Stomach (tissue), 8 donors: ENCODE measurements at regions not wholly inside any gene's neighbourhood (a gene's known extent, or its start where the extent isn't known, plus 50 kb on each side); places are given as distances from the start of the nearest gene placed in this dataset.

Source experiments
- DNase-seq, 2 donors: peaks; one replicate each; pipeline versions ENCODE4 v3.0.0 to v3.0.0-alpha.2; 2013 to 2019
- H3K27ac ChIP-seq, 5 donors: fragments of 200-600 bp in 4 of 5; sonication (generic) in 4 of 5; one replicate each; pipeline ENCODE4 v1.5.1; 2013 to 2019; ENCODE audit warnings: mild to moderate bottlenecking in 1 of 5, moderate library complexity in 1 of 5
- H3K27me3 ChIP-seq, 3 donors: fragments of 200-600 bp; sonication (generic); one replicate each; pipeline ENCODE4 v1.5.1; 2017 to 2019; ENCODE audit warnings: mixed run types in 1 of 3
- H3K36me3 ChIP-seq, 4 donors: fragments of 200-600 bp; sonication (generic); 1 replicate in 3 of 4; 2 replicates in 1 of 4; pipeline ENCODE4 v1.5.1; 2016 to 2019
- H3K4me1 ChIP-seq, 4 donors: fragments of 200-600 bp; sonication (generic); one replicate each; pipeline ENCODE4 v1.5.1; 2016 to 2019
- H3K4me3 ChIP-seq, 4 donors: fragments of 200-600 bp; sonication (generic) in 3 of 4; one replicate each; pipeline ENCODE4 v1.5.1; 2016 to 2019; ENCODE audit warnings: mild to moderate bottlenecking in 1 of 4
- H3K9me3 ChIP-seq, 4 donors: fragments of 200-600 bp; sonication (generic); one replicate each; pipeline ENCODE4 v1.5.1; 2016 to 2019
- CTCF ChIP-seq, 7 experiments: fragments of 450-650 bp in 4 of 7; fragments of 200-600 bp in 3 of 7; sonication (generic) in 3 of 7; IDR thresholded peaks; one replicate each; pipeline ENCODE4 v1.5.1; 2016 to 2019; ENCODE audit warnings: antibody characterized with exemption in 7 of 7, control low read depth in 2 of 7, mild to moderate bottlenecking in 1 of 7
- EP300 ChIP-seq: sonication (generic); formaldehyde crosslinking; IDR thresholded peaks from one replicate; pipeline ENCODE4 v1.6.1; 2017; ENCODE audit warnings: antibody characterized with exemption
- POLR2A ChIP-seq, 4 donors: fragments of 450-650 bp; IDR thresholded peaks; one replicate each; pipeline ENCODE4 v1.6.1; 2016; ENCODE audit warnings: antibody characterized with exemption in 4 of 4, control low read depth in 2 of 4, mild to moderate bottlenecking in 1 of 4, moderate library complexity in 1 of 4
- POLR2AphosphoS5 ChIP-seq, 3 donors: sonication (generic); formaldehyde crosslinking; IDR thresholded peaks; one replicate each; pipeline ENCODE4 v1.6.1; 2016; ENCODE audit warnings: antibody characterized with exemption in 3 of 3
- WGBS, 5 donors: extraction: QIAGEN DNeasy Blood & Tissue Kit in 3 of 5; methylation state at CpG; one replicate each; pipeline versions ENCODE4 v1.1.5 to v1.1.7; 2013 to 2018; 5-methylcytosine and 5-hydroxymethylcytosine counted together
- intact Hi-C: fragments of 100-400 bp; cut with DNase I; formaldehyde crosslinking; loops from one replicate; pipeline ENCODE4 v1.15.1; 2023; ENCODE audit warnings: low total_unique reads
- donor health status: healthy with polysubstance abuse.
- donor health status: Bipolar disorder and iron deficiency.
- donor health status: healthy.

GRCh38 chr5:2998106-2998505 lies 246.6 kb upstream of the IRX2 start:
- Histone ChIP-seq H3K4me1 (no peaks in the 10 kb centered on the region), H3K27ac (no peak overlapping the region), H3K4me3 (no peak overlapping the region), H3K9me3 (peaks cover 0 to 14% (median 5%) of the 10 kb centered on the region in 4 donors), H3K27me3 (peaks cover 0 to 12% (median 0%) of the 10 kb centered on the region in 3 donors), H3K36me3 (no peaks in the 10 kb centered on the region)
- intact Hi-C loops: no loop called here
- no peak for DNase-seq
- WGBS, 5 donors: 43 to 67% (median 57%) methylated on average over 8 of the region's 8 CpGs
- no peak for TF ChIP-seq CTCF (IDR thresholded peaks at IDR 0.05)
- TF ChIP-seq POLR2A (IDR thresholded peaks at IDR 0.05): no peak
- TF ChIP-seq POLR2AphosphoS5 (IDR thresholded peaks at IDR 0.05): no peak
- no peak for TF ChIP-seq EP300

DNA sequence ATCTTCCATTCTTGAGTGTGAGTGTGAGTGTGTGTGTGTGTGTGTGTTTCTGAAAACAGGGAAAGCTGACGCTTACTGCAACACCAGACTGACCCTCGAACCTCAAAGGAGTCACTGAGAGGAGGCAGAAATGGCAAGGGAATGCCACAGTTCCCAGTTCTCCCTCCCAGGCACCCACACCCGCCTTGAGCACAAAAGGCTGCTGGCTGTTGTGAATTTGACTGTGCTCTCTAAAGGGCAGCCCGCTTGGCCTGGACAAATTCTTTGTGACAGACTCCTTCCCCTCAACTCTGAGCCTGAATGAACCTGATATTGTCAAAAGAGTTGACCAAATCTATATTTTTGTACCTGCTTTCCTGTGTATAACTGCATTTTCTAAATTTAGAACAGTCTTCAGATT lies 245.7 kb upstream of the IRX2 start:
- intact Hi-C loops: no loop called here
- WGBS, 5 donors: 50 to 72% (median 66%) methylated on average over 4 of the region's 4 CpGs
- Histone ChIP-seq H3K27me3 (peaks cover 0 to 12% (median 0%) of the 10 kb centered on the region in 3 donors), H3K36me3 (no peaks in the 10 kb centered on the region), H3K27ac (no peak overlapping the region), H3K9me3 (peaks cover 0 to 11% (median 5%) of the 10 kb centered on the region in 4 donors), H3K4me3 (no peak overlapping the region), H3K4me1 (no peaks in the 10 kb centered on the region)
- DNase-seq: no peak
- TF ChIP-seq POLR2AphosphoS5 (IDR thresholded peaks at IDR 0.05) (no peak), CTCF (IDR thresholded peaks at IDR 0.05) (no peak), EP300 (no peak), POLR2A (IDR thresholded peaks at IDR 0.05) (no peak)

- intact Hi-C loops: no loop called here
- H3K36me3 ChIP-seq: no peaks in the 10 kb centered on the region
- TF ChIP-seq CTCF (IDR thresholded peaks at IDR 0.05) (no peak), EP300 (no peak)
- H3K9me3 ChIP-seq: peaks cover 0 to 6% (median under 1%) of the 10 kb centered on the region in 4 donors
- no peak for DNase-seq
- H3K27me3 ChIP-seq: peaks cover 0 to 12% (median 0%) of the 10 kb centered on the region in 3 donors
- WGBS, 5 donors: 68 to 82% (median 81%) methylated on average over 9 of the region's 9 CpGs
- no peak overlapping the region for H3K4me3 ChIP-seq
- no peaks in the 10 kb centered on the region for H3K4me1 ChIP-seq
- H3K27ac ChIP-seq: no peak overlapping the region
These were observed 245.2 kb upstream of the IRX2 start for GRCh38 chr5:2996687-2997086.

DNA sequence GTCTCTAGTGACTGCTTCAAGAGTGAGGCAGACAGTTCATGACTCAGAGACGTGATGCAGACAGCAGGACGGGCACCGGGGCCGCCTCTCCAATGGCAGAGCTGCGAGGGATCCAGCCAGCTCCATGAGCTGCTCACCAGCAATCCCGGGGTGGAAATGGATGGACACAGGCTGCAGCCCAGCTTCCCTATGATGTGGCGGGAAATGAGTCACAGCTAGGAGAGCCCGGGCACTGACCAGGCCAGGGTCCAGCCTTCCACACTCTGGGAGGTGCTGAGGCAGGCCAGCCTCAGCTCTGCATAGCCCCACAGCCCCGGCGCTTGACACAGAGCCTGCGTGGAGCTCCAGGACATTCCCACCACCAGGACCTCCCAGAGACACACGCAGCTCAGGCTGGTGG lies 244.8 kb upstream of the IRX2 start:
- Histone ChIP-seq H3K4me1 (no peaks in the 10 kb centered on the region), H3K27ac (no peak overlapping the region), H3K27me3 (peaks cover 0 to 12% (median 0%) of the 10 kb centered on the region in 3 donors), H3K9me3 (peaks cover 0 to 4% (median 0%) of the 10 kb centered on the region in 4 donors), H3K4me3 (no peak overlapping the region), H3K36me3 (no peaks in the 10 kb centered on the region)
- 86 to 95% (median 89%) methylated on average over 4 to 12 of the region's 12 CpGs for WGBS, 5 donors
- no peak for DNase-seq
- TF ChIP-seq EP300 (no peak), POLR2A (IDR thresholded peaks at IDR 0.05) (no peak)
- intact Hi-C loops: no loop called here

DNA sequence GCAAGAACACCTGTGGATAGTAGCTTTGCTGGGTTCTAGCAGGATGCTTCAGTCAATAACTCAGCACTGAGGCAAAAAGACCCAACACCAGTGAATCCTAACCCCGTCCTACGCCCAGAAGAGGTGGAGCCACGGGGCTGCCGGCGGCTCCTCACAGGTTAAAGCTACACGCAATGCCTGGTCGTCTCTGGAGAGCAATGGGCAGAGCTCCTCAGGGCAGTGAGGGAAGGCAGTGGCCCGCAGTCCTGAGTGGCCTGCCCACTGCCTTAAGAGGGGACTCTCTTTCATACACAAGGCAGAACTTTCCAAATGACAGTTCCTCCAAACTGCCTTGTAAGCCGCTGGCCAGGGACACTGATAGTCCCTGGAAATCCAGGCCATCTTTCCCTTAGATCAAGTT lies 244.2 kb upstream of the IRX2 start:
- Histone ChIP-seq H3K27me3 (peaks cover 0 to 12% (median 0%) of the 10 kb centered on the region in 3 donors), H3K4me3 (no peak overlapping the region), H3K9me3 (no peaks in the 10 kb centered on the region), H3K4me1 (no peaks in the 10 kb centered on the region), H3K27ac (no peak overlapping the region), H3K36me3 (no peaks in the 10 kb centered on the region)
- WGBS, 5 donors: 89 to 95% (median 91%) methylated on average over 9 of the region's 9 CpGs
- TF ChIP-seq EP300 (no peak), CTCF (IDR thresholded peaks at IDR 0.05) (no peak), POLR2AphosphoS5 (IDR thresholded peaks at IDR 0.05) (no peak), POLR2A (IDR thresholded peaks at IDR 0.05) (no peak)
- DNase-seq: no peak
- intact Hi-C loops: no loop called here
